RWPE2 (cell line): ENCODE measurements at regions not wholly inside any gene's neighbourhood (a gene's known extent, or its start where the extent isn't known, plus 50 kb on each side); places are given as distances from the start of the nearest gene placed in this dataset.

Source experiments
- ATAC-seq: fragments of 200-7000 bp; cut with Tn5 transposase; 3 replicates; pipeline ENCODE4 v1.9.1; 2021; ENCODE audit warnings: low read depth
- DNase-seq: peaks from one replicate; pipeline ENCODE4 v3.0.0-alpha.2; 2020; ENCODE audit warnings: low spot score
- H3K27ac ChIP-seq: fragments of 450-650 bp; 2 replicates; pipeline ENCODE4 v1.5.1; 2017; ENCODE audit warnings: mild to moderate bottlenecking; ENCODE audit not compliant: poor library complexity, severe bottlenecking
- H3K27me3 ChIP-seq: fragments of 250-450 bp; sonication (Bioruptor Pico); 2 replicates; pipeline ENCODE4 v1.5.1; 2021; ENCODE audit warnings: mild to moderate bottlenecking, moderate library complexity; ENCODE audit not compliant: insufficient read depth, poor library complexity, severe bottlenecking
- H3K36me3 ChIP-seq: fragments of 250-450 bp; sonication (Bioruptor Pico); 2 replicates; pipeline ENCODE4 v1.5.1; 2020; ENCODE audit warnings: low read depth, mild to moderate bottlenecking, moderate library complexity
- H3K4me1 ChIP-seq: fragments of 250-450 bp; sonication (Bioruptor Pico); 2 replicates; pipeline ENCODE4 v1.5.1; 2021; ENCODE audit warnings: mild to moderate bottlenecking, moderate library complexity; ENCODE audit not compliant: insufficient read depth, poor library complexity, severe bottlenecking
- H3K4me3 ChIP-seq: fragments of 250-450 bp; sonication (Bioruptor Pico); 2 replicates; pipeline ENCODE4 v1.5.1; 2021; ENCODE audit warnings: mild to moderate bottlenecking, moderate library complexity; ENCODE audit not compliant: severe bottlenecking
- H3K9me3 ChIP-seq: fragments of 250-450 bp; sonication (Bioruptor Pico); 2 replicates; pipeline ENCODE4 v1.5.1; 2021; ENCODE audit warnings: mild to moderate bottlenecking, moderate library complexity; ENCODE audit not compliant: severe bottlenecking
- CTCF ChIP-seq: fragments of 450-650 bp; IDR thresholded peaks from one replicate; pipeline ENCODE4 v1.5.1; 2017; ENCODE audit warnings: mild to moderate bottlenecking, moderate library complexity; ENCODE audit not compliant: poor library complexity, severe bottlenecking

DNA sequence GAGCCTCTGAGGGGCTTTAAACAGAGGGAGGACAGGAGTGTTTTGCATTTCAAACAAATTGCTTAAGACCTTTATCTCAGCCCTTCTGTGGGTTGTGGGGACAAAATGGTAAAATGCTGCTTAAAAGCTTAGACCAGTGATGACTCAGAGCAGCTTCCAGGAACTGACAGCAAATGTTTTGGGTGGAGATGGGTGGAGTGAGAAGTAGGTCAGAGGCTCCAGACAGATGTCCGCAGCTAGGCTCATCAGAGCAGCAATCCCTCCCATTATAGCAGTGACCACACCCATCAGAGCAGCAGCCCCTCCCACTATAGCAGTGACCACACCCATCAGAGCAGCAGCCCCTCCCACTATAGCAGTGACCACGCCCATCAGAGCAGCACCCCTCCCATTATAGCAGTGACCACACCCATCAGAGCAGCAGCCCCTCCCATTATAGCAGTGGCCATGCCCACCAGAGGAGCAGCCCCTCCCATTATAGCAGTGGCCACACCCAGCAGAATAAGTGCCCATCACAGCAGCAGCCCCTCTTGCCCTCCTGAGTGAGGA is 532.2 kb downstream of the MATN1 start:
- ATAC-seq, result peak; percentile 92
- H3K9me3 ChIP-seq, result no peaks in the 10 kb centered on the region
- H3K4me1 ChIP-seq, result peaks cover 4% of the 10 kb centered on the region
- no peak for TF ChIP-seq CTCF
- DNase-seq, result no peak
- H3K27me3 ChIP-seq, result no peaks in the 10 kb centered on the region
- no peaks in the 10 kb centered on the region for H3K36me3 ChIP-seq
- no peak overlapping the region for H3K27ac ChIP-seq
- H3K4me3 ChIP-seq, result no peak overlapping the region

DNA sequence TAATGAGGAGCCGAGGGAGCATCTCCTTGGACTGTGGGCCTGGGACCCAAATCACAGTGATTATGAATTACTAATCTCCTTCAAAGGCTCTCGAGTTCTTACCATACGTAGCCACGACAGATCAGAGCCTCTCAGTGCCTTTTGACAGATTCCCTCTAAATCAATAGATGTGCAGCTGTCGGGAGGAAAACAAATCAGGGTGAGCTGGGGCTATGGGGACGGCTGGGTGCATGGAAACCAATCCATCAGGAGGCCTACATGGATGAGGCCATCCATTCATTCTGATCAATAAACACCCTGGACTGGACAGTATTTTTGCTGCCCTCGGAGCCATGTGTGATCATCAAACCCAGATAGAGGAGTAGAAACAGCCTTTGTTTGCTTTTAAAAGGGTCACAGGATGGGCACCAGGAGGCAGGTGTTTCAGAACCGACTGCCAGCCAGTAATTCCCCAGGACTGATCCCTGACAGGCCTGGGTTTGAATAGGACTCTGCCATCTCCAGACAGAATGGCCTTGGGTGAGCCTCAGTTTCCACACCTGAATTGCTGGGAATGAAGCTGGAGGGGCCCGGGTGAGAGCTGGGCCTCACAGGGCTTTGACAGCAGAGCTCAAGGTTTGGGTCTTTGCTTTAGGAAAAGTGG is 532.8 kb downstream of the MATN1 start:
- Histone ChIP-seq H3K4me1 (peaks cover 4% of the 10 kb centered on the region), H3K4me3 (no peak overlapping the region), H3K27ac (no peak overlapping the region), H3K27me3 (peaks cover 5% of the 10 kb centered on the region), H3K9me3 (no peaks in the 10 kb centered on the region), H3K36me3 (no peaks in the 10 kb centered on the region)
- ATAC-seq, result no peak
- DNase-seq, result no peak
- TF ChIP-seq CTCF, result no peak

- Histone ChIP-seq H3K27ac (no peak overlapping the region), H3K4me3 (no peak overlapping the region), H3K9me3 (no peaks in the 10 kb centered on the region), H3K27me3 (peaks cover 8% of the 10 kb centered on the region), H3K4me1 (peaks cover 4% of the 10 kb centered on the region), H3K36me3 (no peaks in the 10 kb centered on the region)
- no peak for TF ChIP-seq CTCF
- DNase-seq, result no peak
- no peak for ATAC-seq
Measured at GRCh38 chr1:30189818-30190500, 533.4 kb downstream of the MATN1 start.

DNA sequence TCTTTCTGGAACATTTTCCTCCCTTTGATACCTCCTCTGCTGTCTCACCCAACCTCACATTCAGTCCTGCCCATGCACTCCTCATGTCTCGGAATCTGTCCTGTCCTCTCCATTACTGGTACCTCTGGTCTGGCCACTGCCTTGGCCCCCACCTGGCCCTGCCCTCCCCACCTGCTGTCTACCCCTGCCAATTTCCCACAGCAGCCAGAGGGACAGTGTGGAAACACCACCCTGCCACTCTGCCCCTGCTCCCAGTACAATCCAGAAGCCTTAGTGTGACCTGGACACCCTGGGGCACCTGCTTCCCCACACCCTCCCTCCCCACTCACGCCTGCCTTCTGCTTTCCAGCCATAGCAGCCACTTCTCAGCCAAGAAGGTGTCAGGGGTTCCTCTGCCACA is 534.4 kb downstream of the MATN1 start:
- no peak overlapping the region for H3K27ac ChIP-seq
- DNase-seq, result no peak
- no peaks in the 10 kb centered on the region for H3K36me3 ChIP-seq
- H3K4me1 ChIP-seq, result peaks cover 4% of the 10 kb centered on the region
- H3K27me3 ChIP-seq, result peaks cover 11% of the 10 kb centered on the region
- H3K9me3 ChIP-seq, result no peaks in the 10 kb centered on the region
- no peak for ATAC-seq
- H3K4me3 ChIP-seq, result no peak overlapping the region
- TF ChIP-seq CTCF, result no peak

DNA sequence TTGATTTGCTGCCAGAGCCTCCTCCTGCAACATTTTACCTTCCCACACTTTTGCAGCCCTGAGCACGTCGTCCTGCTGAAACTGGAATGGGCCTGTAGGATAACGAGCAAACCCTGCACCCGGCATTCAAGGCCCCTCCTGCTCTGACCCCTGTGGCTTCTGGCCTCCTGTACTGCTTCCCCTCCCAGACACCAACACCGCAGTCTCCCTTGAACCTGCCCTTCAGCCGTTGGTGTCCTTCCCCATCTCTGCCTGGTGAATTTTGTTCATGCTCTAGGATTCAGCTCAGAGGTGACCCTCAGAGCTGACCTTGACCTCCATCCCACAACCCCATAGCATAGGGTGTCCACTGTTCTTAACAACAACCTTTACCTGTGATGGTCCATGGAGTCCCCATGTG is 535.1 kb downstream of the MATN1 start:
- Histone ChIP-seq H3K4me1 (peaks cover 4% of the 10 kb centered on the region), H3K27ac (no peak overlapping the region), H3K9me3 (no peaks in the 10 kb centered on the region), H3K36me3 (no peaks in the 10 kb centered on the region), H3K27me3 (peaks cover 11% of the 10 kb centered on the region), H3K4me3 (no peak overlapping the region)
- ATAC-seq, result no peak
- DNase-seq, result no peak
- no peak for TF ChIP-seq CTCF
